ENCODE measurements at regions not wholly inside any gene's neighbourhood (a gene's known extent, or its start where the extent isn't known, plus 50 kb on each side); places are given as distances from the start of the nearest gene placed in this dataset.

DNA sequence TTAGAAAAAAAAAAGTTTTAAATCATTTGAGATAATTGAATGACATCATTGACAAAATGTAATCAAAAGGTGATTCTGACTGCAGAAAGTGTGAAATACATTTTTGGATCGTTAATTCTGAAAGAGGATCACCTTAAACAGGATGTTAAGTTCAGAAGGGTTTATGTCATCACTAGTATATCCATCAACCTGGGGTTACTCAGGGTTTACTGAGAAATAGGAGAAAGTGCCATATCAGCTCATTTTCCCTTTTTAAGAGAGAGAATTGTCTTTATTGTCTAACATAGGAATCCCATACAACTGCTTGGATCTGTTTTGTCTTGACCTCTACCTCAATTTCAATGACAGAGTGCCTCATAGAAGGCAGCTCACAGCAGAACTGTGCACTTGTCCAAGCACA, 466.1 kb upstream of the LINC00305 start:
- Histone ChIP-seq H3K4me1 (no peaks in the 10 kb centered on the region), H3K9me3 (no peaks in the 10 kb centered on the region), H3K27ac (no peak overlapping the region), H3K4me3 (no peak overlapping the region), H3K27me3 (no peaks in the 10 kb centered on the region), H3K36me3 (no peaks in the 10 kb centered on the region), H3K9ac (ENCODE audit: low read depth in 2 of 2, low read length in 2 of 2) (no peak overlapping the region)
- intact Hi-C loops (cut with DNase I), result no loop called here
- TF ChIP-seq, protein P1, sequence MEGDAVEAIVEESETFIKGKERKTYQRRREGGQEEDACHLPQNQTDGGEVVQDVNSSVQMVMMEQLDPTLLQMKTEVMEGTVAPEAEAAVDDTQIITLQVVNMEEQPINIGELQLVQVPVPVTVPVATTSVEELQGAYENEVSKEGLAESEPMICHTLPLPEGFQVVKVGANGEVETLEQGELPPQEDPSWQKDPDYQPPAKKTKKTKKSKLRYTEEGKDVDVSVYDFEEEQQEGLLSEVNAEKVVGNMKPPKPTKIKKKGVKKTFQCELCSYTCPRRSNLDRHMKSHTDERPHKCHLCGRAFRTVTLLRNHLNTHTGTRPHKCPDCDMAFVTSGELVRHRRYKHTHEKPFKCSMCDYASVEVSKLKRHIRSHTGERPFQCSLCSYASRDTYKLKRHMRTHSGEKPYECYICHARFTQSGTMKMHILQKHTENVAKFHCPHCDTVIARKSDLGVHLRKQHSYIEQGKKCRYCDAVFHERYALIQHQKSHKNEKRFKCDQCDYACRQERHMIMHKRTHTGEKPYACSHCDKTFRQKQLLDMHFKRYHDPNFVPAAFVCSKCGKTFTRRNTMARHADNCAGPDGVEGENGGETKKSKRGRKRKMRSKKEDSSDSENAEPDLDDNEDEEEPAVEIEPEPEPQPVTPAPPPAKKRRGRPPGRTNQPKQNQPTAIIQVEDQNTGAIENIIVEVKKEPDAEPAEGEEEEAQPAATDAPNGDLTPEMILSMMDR (IDR thresholded peaks at IDR 0.05), result no peak
- DNase-seq, result no peak

DNA sequence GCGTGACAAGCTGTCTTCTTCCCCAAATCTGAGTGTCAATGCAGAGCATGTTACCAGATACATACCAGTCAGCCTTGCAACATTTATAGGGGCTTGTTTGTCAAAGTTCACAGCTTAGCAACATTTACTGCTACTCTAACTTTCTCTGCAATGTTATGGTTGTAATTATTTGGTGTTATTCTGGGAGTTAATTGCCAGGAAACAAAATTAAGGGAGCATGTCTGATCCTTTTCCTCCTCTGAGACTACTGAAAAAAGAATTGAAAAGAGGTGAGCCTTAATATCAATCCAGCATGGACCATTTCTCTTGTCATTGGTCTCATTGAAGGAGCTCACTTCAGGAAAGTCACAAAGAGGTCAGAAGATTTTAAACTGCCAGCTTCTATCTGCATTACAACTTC, 465.6 kb upstream of the LINC00305 start:
- no peak overlapping the region for H3K27ac ChIP-seq
- no peaks in the 10 kb centered on the region for H3K27me3 ChIP-seq
- no peak overlapping the region for H3K4me3 ChIP-seq
- TF ChIP-seq, protein P1 (IDR thresholded peaks at IDR 0.05), result no peak
- DNase-seq, result no peak
- no peak overlapping the region for H3K9ac ChIP-seq (ENCODE audit: low read depth in 2 of 2, low read length in 2 of 2)
- intact Hi-C loops (cut with DNase I), result no loop called here
- no peaks in the 10 kb centered on the region for H3K4me1 ChIP-seq
- no peaks in the 10 kb centered on the region for H3K9me3 ChIP-seq
- no peaks in the 10 kb centered on the region for H3K36me3 ChIP-seq

DNA sequence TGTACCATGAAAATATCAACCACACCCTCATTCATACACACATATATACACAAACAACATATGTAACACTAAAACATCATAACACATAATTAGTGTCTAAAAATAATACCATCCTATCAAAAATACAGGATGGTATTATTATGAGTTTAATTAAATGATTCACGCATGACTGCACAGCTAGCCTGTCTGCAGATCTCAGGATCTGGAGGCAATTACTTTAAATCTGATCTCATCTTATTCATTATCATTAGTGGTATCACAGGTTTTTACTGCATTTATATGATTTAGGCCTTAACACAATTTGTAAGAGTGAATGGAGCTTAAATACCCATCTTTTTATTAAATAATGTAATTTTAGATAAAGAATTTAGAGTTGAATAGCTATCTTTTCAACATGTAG, 443.4 kb upstream of the LINC00305 start:
- Histone ChIP-seq H3K9me3 (no peaks in the 10 kb centered on the region), H3K9ac (ENCODE audit: low read depth in 2 of 2, low read length in 2 of 2) (no peak overlapping the region), H3K36me3 (no peaks in the 10 kb centered on the region), H3K4me1 (no peaks in the 10 kb centered on the region), H3K27me3 (no peaks in the 10 kb centered on the region), H3K27ac (no peak overlapping the region), H3K4me3 (no peak overlapping the region)
- TF ChIP-seq, protein P1 (IDR thresholded peaks at IDR 0.05), result no peak
- DNase-seq, result no peak
- intact Hi-C loops (cut with DNase I), result no loop called here

DNA sequence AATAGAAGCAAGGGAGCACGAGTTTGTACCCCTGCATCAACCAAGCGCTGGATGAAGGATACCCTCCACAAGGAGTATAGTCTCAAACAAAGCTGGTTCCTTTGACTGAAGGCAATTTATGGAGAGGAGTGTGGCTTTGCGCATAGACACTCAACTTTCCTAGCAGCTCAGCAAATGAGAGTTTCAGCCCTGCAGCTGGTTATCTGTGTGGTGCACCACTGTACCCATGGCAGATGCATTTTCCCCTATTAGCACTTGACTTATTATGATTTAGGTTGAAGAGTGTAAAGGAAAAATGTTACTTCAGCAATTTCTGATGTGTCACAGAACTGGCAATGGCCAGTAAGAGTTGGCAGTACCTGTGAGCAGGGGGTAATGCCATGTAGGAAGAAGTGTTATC, 440.1 kb upstream of the LINC00305 start:
- no peak for DNase-seq
- Histone ChIP-seq H3K9me3 (no peaks in the 10 kb centered on the region), H3K36me3 (no peaks in the 10 kb centered on the region), H3K27ac (no peak overlapping the region), H3K4me3 (no peak overlapping the region), H3K27me3 (no peaks in the 10 kb centered on the region), H3K9ac (ENCODE audit: low read depth in 2 of 2, low read length in 2 of 2) (no peak overlapping the region), H3K4me1 (no peaks in the 10 kb centered on the region)
- TF ChIP-seq, protein P1 (IDR thresholded peaks at IDR 0.05), result no peak
- intact Hi-C loops (cut with DNase I), result no loop called here

DNA sequence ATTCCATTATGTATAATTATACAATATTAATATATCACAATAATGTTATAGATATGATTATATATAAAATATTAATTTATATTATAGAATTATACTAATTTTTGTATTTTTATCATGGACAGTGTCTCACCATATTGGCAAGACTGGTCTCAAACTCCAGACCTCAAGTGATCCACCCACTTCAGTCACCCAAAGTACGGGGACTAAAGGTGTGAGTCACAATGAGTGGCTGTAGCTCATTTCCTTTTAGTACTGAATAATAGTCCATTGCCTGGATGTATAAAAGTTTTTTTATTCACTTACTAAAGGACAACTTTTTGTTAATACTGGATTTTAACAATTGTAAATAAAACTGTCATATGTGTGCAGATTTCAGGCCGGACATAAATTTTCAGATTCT, 417.6 kb upstream of the LINC00305 start:
- Histone ChIP-seq H3K9me3 (no peaks in the 10 kb centered on the region), H3K36me3 (no peaks in the 10 kb centered on the region), H3K27me3 (no peaks in the 10 kb centered on the region), H3K9ac (ENCODE audit: low read depth in 2 of 2, low read length in 2 of 2) (no peak overlapping the region), H3K27ac (no peak overlapping the region), H3K4me3 (no peak overlapping the region), H3K4me1 (no peaks in the 10 kb centered on the region)
- no peak for DNase-seq
- intact Hi-C loops (cut with DNase I), result no loop called here
- TF ChIP-seq, protein P1 (IDR thresholded peaks at IDR 0.05), result no peak

DNA sequence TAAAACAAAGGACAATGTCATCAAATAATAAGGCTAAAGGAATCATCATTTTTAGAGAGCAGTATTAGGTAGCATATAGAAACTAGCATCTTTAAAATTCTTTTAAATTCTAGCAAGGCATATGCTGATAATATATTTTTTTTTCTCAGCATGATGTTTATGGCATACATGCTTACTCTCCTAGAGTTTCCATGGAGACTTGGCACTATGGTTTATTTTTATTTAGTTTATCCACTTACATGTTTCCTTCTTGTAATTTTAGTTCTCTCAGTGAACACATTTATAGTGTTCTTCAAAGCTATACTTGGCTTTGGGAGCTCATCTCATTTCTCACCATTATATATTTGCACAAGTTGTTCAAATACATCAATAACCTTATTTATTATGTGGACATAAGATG, 413.8 kb upstream of the LINC00305 start:
- intact Hi-C loops (cut with DNase I), result no loop called here
- no peak for DNase-seq
- TF ChIP-seq, protein P1 (IDR thresholded peaks at IDR 0.05), result no peak
- Histone ChIP-seq H3K4me1 (no peaks in the 10 kb centered on the region), H3K9me3 (no peaks in the 10 kb centered on the region), H3K27ac (no peak overlapping the region), H3K27me3 (no peaks in the 10 kb centered on the region), H3K36me3 (no peaks in the 10 kb centered on the region), H3K4me3 (no peak overlapping the region), H3K9ac (ENCODE audit: low read depth in 2 of 2, low read length in 2 of 2) (no peak overlapping the region)

Data from colonic mucosa (tissue), 4 donors.